GM12891 (cell line): ENCODE measurements at regions not wholly inside any gene's neighbourhood (a gene's known extent, or its start where the extent isn't known, plus 50 kb on each side); places are given as distances from the start of the nearest gene placed in this dataset.

ENCODE experiments used
- PAX5 ChIP-seq: IDR thresholded peaks from 2 replicates; pipeline ENCODE4 v1.6.1; 2011; ENCODE audit warnings: low read length, moderate library complexity, mild to moderate bottlenecking; ENCODE audit not compliant: insufficient read depth, severe bottlenecking
- POLR2A ChIP-seq: IDR thresholded peaks from 2 replicates; pipeline ENCODE4 v1.6.1; 2011; ENCODE audit warnings: low read depth, low read length, control low read depth
- POLR2AphosphoS5 ChIP-seq: IDR thresholded peaks from 2 replicates; pipeline ENCODE4 v1.6.1; 2011; ENCODE audit warnings: low read depth, low read length, control low read depth
- POU2F2 ChIP-seq: IDR thresholded peaks from 2 replicates; pipeline ENCODE4 v1.6.1; 2011; ENCODE audit warnings: low read depth, mild to moderate bottlenecking, control low read depth, low read length, moderate library complexity
- SPI1 ChIP-seq: IDR thresholded peaks from 2 replicates; pipeline ENCODE4 v1.6.1; 2011; ENCODE audit warnings: low read depth, low read length, control low read depth
- TAF1 ChIP-seq: IDR thresholded peaks from 2 replicates; pipeline ENCODE4 v1.6.1; 2011; ENCODE audit warnings: low read depth, low read length, control low read depth

DNA sequence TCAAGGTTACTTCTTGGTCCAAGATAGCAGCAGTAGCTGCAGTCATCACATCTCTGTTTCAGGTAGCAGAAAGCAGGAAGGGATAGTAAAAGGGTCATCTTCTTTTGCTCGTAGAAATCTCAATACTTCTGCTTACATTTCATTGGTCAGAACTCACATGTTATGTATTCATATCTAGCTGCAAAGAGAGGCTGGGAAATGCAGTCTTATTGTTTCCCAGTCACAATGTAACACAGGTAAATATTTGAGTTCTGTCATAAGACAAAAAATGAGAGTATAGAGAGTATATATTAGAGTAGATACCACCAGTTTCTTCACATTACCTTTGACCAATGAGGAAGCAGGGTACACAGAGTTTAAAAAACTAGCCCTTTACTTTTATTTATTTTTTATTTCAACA, 132.4 kb upstream of the ITGA6 start:
- TF ChIP-seq POLR2AphosphoS5 (no peak), POLR2A (no peak), TAF1 (no peak), SPI1 (no peak), PAX5 (no peak), POU2F2 (no peak)
